OCI-LY1 (cell line): ENCODE measurements at regions not wholly inside any gene's neighbourhood (a gene's known extent, or its start where the extent isn't known, plus 50 kb on each side); places are given as distances from the start of the nearest gene placed in this dataset.
A peak's percentile ranks its signal among the peaks of the same experiment; 100 is the strongest.

Experiments used
- H2AFZ ChIP-seq: fragments of 200-600 bp; sonication (generic), shearing (Covaris generic); 2 replicates; pipeline ENCODE4 v1.6.0; 2014; ENCODE audit warnings: antibody characterized with exemption, mild to moderate bottlenecking, low read length
- H3F3A ChIP-seq: fragments of 200-600 bp; sonication (generic), shearing (Covaris generic); 2 replicates; pipeline ENCODE4 v1.6.0; 2014; ENCODE audit warnings: mild to moderate bottlenecking, antibody characterized with exemption, low read length, moderate library complexity; ENCODE audit not compliant: insufficient read depth
- H3K27ac ChIP-seq: fragments of 200-600 bp; sonication (generic); 2 replicates; pipeline ENCODE4 v1.5.1; 2014; ENCODE audit warnings: low read length, mixed run types, mild to moderate bottlenecking, low read depth; ENCODE audit not compliant: poor library complexity, severe bottlenecking
- H3K27me3 ChIP-seq: fragments of 200-600 bp; sonication (generic); 2 replicates; pipeline ENCODE4 v1.6.0; 2014; ENCODE audit warnings: antibody characterized with exemption, mild to moderate bottlenecking, low read length, moderate library complexity; ENCODE audit not compliant: insufficient read depth
- H3K36me3 ChIP-seq: fragments of 200-600 bp; sonication (generic); 2 replicates; pipeline ENCODE4 v1.6.1; 2014; ENCODE audit warnings: mild to moderate bottlenecking, antibody characterized with exemption, low read length, moderate library complexity, mixed read lengths; ENCODE audit not compliant: insufficient read depth
- H3K4me1 ChIP-seq: fragments of 200-600 bp; sonication (generic); 2 replicates; pipeline ENCODE4 v1.5.1; 2014; ENCODE audit warnings: mild to moderate bottlenecking, low read length, moderate library complexity; ENCODE audit not compliant: insufficient read depth, severe bottlenecking
- H3K4me2 ChIP-seq: fragments of 200-600 bp; sonication (generic), shearing (Covaris generic); 2 replicates; pipeline ENCODE4 v1.6.1; 2014; ENCODE audit warnings: low read length
- H3K4me3 ChIP-seq: fragments of 200-600 bp; sonication (generic); 2 replicates; pipeline ENCODE4 v1.5.1; 2014; ENCODE audit warnings: low read length, low read depth, mild to moderate bottlenecking, mixed read lengths; ENCODE audit not compliant: poor library complexity, severe bottlenecking
- H3K79me2 ChIP-seq: fragments of 200-600 bp; shearing (Covaris generic); 2 replicates; pipeline ENCODE4 v1.6.1; 2016; ENCODE audit warnings: mixed run types, low read length, mixed read lengths; ENCODE audit not compliant: insufficient read depth
- H3K9ac ChIP-seq: fragments of 200-600 bp; sonication (generic), shearing (Covaris generic); 2 replicates; pipeline ENCODE4 v1.6.1; 2014; ENCODE audit warnings: mild to moderate bottlenecking, low read length, mixed read lengths
- H3K9me2 ChIP-seq: fragments of 200-600 bp; sonication (generic), shearing (Covaris generic); 2 replicates; pipeline ENCODE4 v1.6.1; 2014; ENCODE audit warnings: low read depth, mild to moderate bottlenecking, low read length, mixed read lengths
- H3K9me3 ChIP-seq: fragments of 200-600 bp; shearing (Covaris generic); 2 replicates; pipeline ENCODE4 v1.6.1; 2014; ENCODE audit warnings: low read length, mixed read lengths
- H4K20me1 ChIP-seq: fragments of 200-600 bp; sonication (generic), shearing (Covaris generic); 2 replicates; pipeline ENCODE4 v1.6.0; 2016; ENCODE audit warnings: mild to moderate bottlenecking, low read length; ENCODE audit not compliant: insufficient read depth
- EZH2 ChIP-seq: fragments of 200-600 bp; sonication (generic), shearing (Covaris generic); IDR thresholded peaks from 2 replicates; pipeline ENCODE4 v1.8.0; 2017; ENCODE audit warnings: borderline replicate concordance, mixed run types, mild to moderate bottlenecking, antibody characterized with exemption, low read length, moderate library complexity, mixed read lengths
- TF ChIP-seq, protein P1 (sequence below): fragments of 200-600 bp; sonication (generic), shearing (Covaris generic); IDR thresholded peaks from 2 replicates; pipeline ENCODE4 v1.5.1; 2017; ENCODE audit warnings: mild to moderate bottlenecking, antibody characterized with exemption, low read length, moderate library complexity, mixed read lengths

DNA sequence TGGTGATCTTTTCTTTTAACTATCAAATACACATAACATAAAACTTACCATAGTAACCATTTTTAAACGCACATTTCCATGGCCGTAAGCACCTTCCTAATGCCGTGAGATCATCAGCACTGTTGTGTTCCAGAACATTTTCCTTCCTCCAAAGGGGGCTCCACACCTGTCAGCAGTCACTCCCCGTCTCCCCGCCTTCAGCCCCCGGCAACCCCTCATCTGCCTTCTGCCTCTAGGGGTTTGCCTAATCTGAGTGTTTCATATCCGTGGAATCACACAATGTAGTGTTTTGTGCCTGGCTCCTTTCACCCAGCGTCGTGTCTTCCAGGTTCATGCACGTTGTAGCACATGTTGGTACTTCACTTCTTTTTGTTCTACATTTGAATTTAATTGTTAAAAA lies 350.1 kb upstream of the TNRC6C start:
- Histone ChIP-seq H4K20me1 (no peaks in the 10 kb centered on the region), H3K27ac (no peak overlapping the region), H3K27me3 (peaks cover 6% of the 10 kb centered on the region), H3F3A (no peaks in the 10 kb centered on the region), H3K79me2 (no peaks in the 10 kb centered on the region), H3K9me2 (no peaks in the 10 kb centered on the region), H3K9ac (no peak overlapping the region), H3K36me3 (no peaks in the 10 kb centered on the region), H3K4me1 (peaks cover 9% of the 10 kb centered on the region), H3K4me2 (no peak overlapping the region), H3K4me3 (no peak overlapping the region), H3K9me3 (no peaks in the 10 kb centered on the region), H2AFZ (no peak overlapping the region)
- TF ChIP-seq, protein P1, sequence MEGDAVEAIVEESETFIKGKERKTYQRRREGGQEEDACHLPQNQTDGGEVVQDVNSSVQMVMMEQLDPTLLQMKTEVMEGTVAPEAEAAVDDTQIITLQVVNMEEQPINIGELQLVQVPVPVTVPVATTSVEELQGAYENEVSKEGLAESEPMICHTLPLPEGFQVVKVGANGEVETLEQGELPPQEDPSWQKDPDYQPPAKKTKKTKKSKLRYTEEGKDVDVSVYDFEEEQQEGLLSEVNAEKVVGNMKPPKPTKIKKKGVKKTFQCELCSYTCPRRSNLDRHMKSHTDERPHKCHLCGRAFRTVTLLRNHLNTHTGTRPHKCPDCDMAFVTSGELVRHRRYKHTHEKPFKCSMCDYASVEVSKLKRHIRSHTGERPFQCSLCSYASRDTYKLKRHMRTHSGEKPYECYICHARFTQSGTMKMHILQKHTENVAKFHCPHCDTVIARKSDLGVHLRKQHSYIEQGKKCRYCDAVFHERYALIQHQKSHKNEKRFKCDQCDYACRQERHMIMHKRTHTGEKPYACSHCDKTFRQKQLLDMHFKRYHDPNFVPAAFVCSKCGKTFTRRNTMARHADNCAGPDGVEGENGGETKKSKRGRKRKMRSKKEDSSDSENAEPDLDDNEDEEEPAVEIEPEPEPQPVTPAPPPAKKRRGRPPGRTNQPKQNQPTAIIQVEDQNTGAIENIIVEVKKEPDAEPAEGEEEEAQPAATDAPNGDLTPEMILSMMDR, result no peak
- no peak for TF ChIP-seq EZH2

DNA sequence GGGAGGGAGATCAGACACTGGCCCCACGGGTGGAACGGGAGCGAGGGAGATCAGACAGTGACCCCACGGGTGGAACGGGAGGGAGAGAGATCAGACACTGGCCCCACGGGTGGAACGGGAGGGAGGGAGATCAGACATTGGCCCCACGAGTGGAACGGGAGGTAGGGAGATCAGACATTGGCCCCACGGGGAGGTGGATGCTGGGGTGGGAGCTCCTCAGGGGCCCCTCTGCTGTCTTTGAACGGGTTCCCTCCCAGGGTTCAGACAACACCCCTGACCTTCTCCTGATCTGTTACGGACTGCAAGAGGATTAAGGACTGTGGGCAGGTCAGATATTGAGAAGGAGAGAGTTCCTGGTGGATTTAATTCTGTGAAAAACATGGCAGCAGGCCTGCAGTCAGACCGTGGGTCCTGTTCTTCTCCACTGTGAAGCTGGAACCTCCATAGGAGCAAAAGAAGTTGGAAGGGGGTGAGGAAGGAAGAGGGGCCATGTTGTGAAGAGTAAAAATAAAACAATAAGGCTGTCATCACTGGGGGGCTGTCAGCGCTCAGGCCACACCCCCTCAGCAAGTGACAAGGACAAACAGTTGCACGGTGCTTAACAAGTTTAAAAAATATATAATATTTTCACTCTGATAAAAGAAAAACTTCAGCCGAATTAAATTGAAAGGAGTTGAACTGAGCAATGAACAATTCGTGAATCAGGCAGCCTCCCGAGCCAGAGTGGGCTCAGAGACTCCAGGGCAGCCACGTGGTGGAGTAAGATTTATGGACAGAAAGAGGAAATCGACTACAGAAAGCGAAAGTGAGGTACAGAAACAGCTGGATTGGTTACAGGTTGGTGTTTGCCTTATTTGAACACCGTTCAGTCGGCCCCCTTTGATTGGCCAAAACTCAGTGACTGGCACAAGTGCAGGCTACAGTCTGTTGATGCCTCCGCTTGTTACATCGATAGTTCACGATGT lies 348.7 kb upstream of the TNRC6C start:
- Histone ChIP-seq H2AFZ (no peak overlapping the region), H3K4me3 (no peak overlapping the region), H3K36me3 (no peaks in the 10 kb centered on the region), H3K9ac (no peak overlapping the region), H3K27ac (no peak overlapping the region), H3K9me2 (no peaks in the 10 kb centered on the region), H3K27me3 (peaks cover 6% of the 10 kb centered on the region), H3F3A (no peaks in the 10 kb centered on the region), H3K4me2 (peak overlapping the region; percentile 24), H3K79me2 (no peaks in the 10 kb centered on the region), H3K9me3 (no peaks in the 10 kb centered on the region), H3K4me1 (peaks cover 9% of the 10 kb centered on the region), H4K20me1 (no peaks in the 10 kb centered on the region)
- no peak for TF ChIP-seq EZH2
- TF ChIP-seq, protein P1, result no peak

- H3K27me3 ChIP-seq, result peaks cover 6% of the 10 kb centered on the region
- no peaks in the 10 kb centered on the region for H3K79me2 ChIP-seq
- H2AFZ ChIP-seq, result no peak overlapping the region
- H3K27ac ChIP-seq, result no peak overlapping the region
- no peak overlapping the region for H3K4me3 ChIP-seq
- no peaks in the 10 kb centered on the region for H3K9me3 ChIP-seq
- no peaks in the 10 kb centered on the region for H4K20me1 ChIP-seq
- TF ChIP-seq EZH2, result no peak
- TF ChIP-seq, protein P1, result no peak
- peaks cover 9% of the 10 kb centered on the region for H3K4me1 ChIP-seq
- no peaks in the 10 kb centered on the region for H3F3A ChIP-seq
- H3K4me2 ChIP-seq, result peak overlapping the region; percentile 24
- H3K9ac ChIP-seq, result no peak overlapping the region
- H3K36me3 ChIP-seq, result no peaks in the 10 kb centered on the region
- no peaks in the 10 kb centered on the region for H3K9me2 ChIP-seq
Measured at GRCh38 chr17:77610518-77610893, 348.0 kb upstream of the TNRC6C start.
